ENCODE measurements at regions not wholly inside any gene's neighbourhood (a gene's known extent, or its start where the extent isn't known, plus 50 kb on each side); places are given as distances from the start of the nearest gene placed in this dataset.

DNA sequence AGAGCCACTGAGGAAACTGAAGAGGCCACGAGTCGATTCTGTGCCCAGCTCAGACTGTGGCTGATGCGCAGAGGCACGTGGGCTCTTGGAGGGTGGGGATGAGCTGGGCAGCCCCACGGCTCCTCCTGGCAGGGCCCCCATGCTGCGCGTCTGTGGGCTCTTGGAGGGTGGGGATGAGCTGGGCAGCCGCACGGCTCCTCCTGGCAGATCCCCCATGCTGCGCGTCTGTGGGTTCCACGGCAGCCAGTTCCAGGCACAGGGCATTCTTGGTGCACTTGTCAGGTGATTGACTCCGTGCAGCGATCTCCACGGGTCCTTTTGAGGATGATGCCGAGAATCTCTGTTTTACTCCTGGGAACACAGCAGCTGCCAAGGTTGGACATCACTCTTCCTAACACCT lies 138.1 kb upstream of the ZNF236 start:
- intact Hi-C loops (cut with DNase I): no loop called here
- ATAC-seq: no peak

DNA sequence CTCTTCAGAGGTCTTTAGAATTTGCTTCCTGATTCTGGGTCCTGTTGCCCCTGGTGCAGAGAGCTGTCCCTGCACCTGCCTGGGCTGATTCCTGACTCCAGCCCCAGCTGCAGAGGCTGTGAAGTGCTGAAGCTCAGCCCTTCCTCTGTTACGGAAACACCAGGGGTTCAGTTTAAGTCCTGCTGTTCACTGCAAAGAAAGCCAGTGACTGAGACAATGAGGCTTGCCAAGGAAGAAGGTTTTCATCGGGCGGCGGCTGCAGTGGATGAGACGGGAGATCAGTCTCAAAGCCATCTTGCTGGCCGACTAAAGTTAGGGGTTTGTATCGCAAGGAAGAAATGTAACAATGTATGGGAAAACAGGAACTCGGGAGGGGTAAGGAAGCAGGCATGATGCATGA lies 142.4 kb upstream of the ZNF236 start:
- TF ChIP-seq, protein P1, sequence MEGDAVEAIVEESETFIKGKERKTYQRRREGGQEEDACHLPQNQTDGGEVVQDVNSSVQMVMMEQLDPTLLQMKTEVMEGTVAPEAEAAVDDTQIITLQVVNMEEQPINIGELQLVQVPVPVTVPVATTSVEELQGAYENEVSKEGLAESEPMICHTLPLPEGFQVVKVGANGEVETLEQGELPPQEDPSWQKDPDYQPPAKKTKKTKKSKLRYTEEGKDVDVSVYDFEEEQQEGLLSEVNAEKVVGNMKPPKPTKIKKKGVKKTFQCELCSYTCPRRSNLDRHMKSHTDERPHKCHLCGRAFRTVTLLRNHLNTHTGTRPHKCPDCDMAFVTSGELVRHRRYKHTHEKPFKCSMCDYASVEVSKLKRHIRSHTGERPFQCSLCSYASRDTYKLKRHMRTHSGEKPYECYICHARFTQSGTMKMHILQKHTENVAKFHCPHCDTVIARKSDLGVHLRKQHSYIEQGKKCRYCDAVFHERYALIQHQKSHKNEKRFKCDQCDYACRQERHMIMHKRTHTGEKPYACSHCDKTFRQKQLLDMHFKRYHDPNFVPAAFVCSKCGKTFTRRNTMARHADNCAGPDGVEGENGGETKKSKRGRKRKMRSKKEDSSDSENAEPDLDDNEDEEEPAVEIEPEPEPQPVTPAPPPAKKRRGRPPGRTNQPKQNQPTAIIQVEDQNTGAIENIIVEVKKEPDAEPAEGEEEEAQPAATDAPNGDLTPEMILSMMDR (IDR thresholded peaks at IDR 0.05): no peak
- TF ChIP-seq POLR2A (IDR thresholded peaks at IDR 0.05): no peak
- peak in 1 of 4 donors; percentile 44 for ATAC-seq
- no peaks in the 10 kb centered on the region for H3K36me3 ChIP-seq
- no peak for DNase-seq
- intact Hi-C loops (cut with DNase I): no loop called here
- no peak overlapping the region for H3K4me3 ChIP-seq
- H3K27me3 ChIP-seq: no peaks in the 10 kb centered on the region
- no peaks in the 10 kb centered on the region for H3K4me1 ChIP-seq
- no peak overlapping the region for H3K27ac ChIP-seq
- 51% methylated on average over 8 of the region's 8 CpGs for WGBS (ENCODE audit: insufficient coverage, low coverage, low lambda C conversion rate, missing lambda C conversion rate)
- H3K9me3 ChIP-seq: no peaks in the 10 kb centered on the region

More for the DNA sequence above, 138.1 kb upstream of the ZNF236 start:
- DNase-seq: no peak
- Histone ChIP-seq H3K27ac (no peak overlapping the region), H3K36me3 (no peaks in the 10 kb centered on the region), H3K4me3 (no peak overlapping the region), H3K9me3 (no peaks in the 10 kb centered on the region), H3K4me1 (no peaks in the 10 kb centered on the region), H3K27me3 (no peaks in the 10 kb centered on the region)
- no peak for TF ChIP-seq POLR2A (IDR thresholded peaks at IDR 0.05)
- TF ChIP-seq, protein P1 (IDR thresholded peaks at IDR 0.05): no peak
- WGBS (ENCODE audit: insufficient coverage, low coverage, low lambda C conversion rate, missing lambda C conversion rate): 57% methylated on average over 1 of the region's 16 CpGs

DNA sequence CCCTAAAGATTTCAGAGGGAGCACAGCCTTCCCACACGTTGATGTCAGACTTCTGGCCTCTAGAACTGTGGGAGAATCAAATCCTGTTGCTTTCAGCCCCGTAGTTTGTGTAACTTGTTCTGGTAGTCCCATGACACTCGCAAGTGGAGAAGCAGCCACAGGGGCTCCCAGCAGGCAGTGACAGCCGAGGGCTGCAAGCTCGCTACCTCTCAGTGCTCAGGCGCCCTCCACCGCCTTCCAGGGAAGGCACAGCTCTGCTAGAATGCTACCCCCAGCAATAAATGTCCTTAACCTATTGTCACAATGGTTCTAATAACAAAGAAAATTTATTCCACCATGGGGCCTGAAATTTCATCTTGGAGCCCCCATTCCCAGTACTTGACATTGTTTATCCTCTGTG lies 143.1 kb upstream of the ZNF236 start:
- Histone ChIP-seq H3K4me3 (no peak overlapping the region), H3K4me1 (no peaks in the 10 kb centered on the region), H3K27me3 (no peaks in the 10 kb centered on the region), H3K9me3 (no peaks in the 10 kb centered on the region), H3K27ac (no peak overlapping the region), H3K36me3 (no peaks in the 10 kb centered on the region)
- DNase-seq (no peak), ATAC-seq (no peak)
- 60% methylated on average over 1 of the region's 7 CpGs for WGBS (ENCODE audit: insufficient coverage, low coverage, low lambda C conversion rate, missing lambda C conversion rate)
- TF ChIP-seq, protein P1 (IDR thresholded peaks at IDR 0.05): no peak
- TF ChIP-seq POLR2A (IDR thresholded peaks at IDR 0.05): no peak
- intact Hi-C loops (cut with DNase I): no loop called here

DNA sequence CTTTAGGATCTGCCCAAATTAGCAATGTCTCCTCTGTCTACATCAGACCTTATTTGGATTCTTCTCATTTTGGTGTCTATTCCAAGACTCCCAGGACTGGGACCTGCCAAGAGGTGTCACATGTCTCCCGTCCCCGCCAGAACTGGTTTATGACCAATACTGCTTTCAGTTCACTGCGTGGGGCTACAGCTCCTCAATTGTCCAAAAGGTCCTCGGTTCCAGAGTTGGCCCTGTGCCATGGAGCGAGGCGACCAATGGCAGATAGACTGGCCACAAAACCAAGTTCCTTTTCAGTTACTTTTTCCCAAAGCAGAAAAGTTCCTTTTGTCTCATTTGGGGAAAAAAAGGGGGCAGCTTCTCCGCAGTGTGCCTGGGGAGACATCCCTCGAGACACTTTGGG lies 144.1 kb upstream of the ZNF236 start:
- no peak for ATAC-seq
- no peaks in the 10 kb centered on the region for H3K36me3 ChIP-seq
- no peaks in the 10 kb centered on the region for H3K4me1 ChIP-seq
- 75% methylated on average over 8 of the region's 8 CpGs for WGBS (ENCODE audit: insufficient coverage, low coverage, low lambda C conversion rate, missing lambda C conversion rate)
- H3K27ac ChIP-seq: no peak overlapping the region
- intact Hi-C loops (cut with DNase I): no loop called here
- DNase-seq: no peak
- no peaks in the 10 kb centered on the region for H3K9me3 ChIP-seq
- TF ChIP-seq POLR2A (IDR thresholded peaks at IDR 0.05): no peak
- TF ChIP-seq, protein P1 (IDR thresholded peaks at IDR 0.05): no peak
- no peak overlapping the region for H3K4me3 ChIP-seq
- no peaks in the 10 kb centered on the region for H3K27me3 ChIP-seq

DNA sequence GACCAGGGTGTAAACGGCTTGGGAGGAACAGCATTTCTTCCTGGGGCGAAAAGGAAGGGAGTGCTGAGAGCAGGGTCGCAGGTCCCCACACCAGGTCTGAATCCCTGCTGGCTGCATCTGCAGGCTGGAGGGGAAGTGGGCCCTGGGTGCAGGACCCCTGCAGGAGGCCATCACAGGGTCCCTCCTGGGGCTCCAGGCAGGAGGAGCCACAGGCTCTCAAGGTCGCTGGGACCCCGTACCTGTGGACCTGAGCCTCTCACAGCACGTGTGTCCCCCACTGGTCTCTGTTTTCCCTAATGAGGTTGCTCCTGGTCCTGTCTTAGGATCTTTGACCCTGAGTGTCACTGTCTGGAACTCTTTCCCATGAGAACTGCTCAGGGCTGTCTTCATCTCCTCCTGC lies 147.8 kb upstream of the ZNF236 start:
- intact Hi-C loops (cut with DNase I): no loop called here
- TF ChIP-seq, protein P1 (IDR thresholded peaks at IDR 0.05): no peak
- no peak for TF ChIP-seq POLR2A (IDR thresholded peaks at IDR 0.05)
- no peaks in the 10 kb centered on the region for H3K36me3 ChIP-seq
- DNase-seq (no peak), ATAC-seq (peak in 1 of 4 donors; percentile 39)
- H3K4me1 ChIP-seq: no peaks in the 10 kb centered on the region
- 50% methylated on average over 4 of the region's 6 CpGs for WGBS (ENCODE audit: insufficient coverage, low coverage, low lambda C conversion rate, missing lambda C conversion rate)
- H3K4me3 ChIP-seq: no peak overlapping the region
- no peak overlapping the region for H3K27ac ChIP-seq
- no peaks in the 10 kb centered on the region for H3K9me3 ChIP-seq
- H3K27me3 ChIP-seq: no peaks in the 10 kb centered on the region

Measured in right lobe of liver (tissue), 6 donors.